Inflammatory macrophage (primary cell): ENCODE measurements at regions not wholly inside any gene's neighbourhood (a gene's known extent, or its start where the extent isn't known, plus 50 kb on each side); places are given as distances from the start of the nearest gene placed in this dataset.
A peak's percentile ranks its signal among the peaks of the same experiment; 100 is the strongest.
"Not testable (repeated sequence)": the region's sequence is repeated elsewhere in the genome, so short reads cannot be mapped to it uniquely, and the experiment has no call there.

ENCODE experiments used
- DNase-seq, 2 donors: peaks; one replicate each; pipeline ENCODE4 v3.0.0-alpha.2; 2020 to 2022

DNA sequence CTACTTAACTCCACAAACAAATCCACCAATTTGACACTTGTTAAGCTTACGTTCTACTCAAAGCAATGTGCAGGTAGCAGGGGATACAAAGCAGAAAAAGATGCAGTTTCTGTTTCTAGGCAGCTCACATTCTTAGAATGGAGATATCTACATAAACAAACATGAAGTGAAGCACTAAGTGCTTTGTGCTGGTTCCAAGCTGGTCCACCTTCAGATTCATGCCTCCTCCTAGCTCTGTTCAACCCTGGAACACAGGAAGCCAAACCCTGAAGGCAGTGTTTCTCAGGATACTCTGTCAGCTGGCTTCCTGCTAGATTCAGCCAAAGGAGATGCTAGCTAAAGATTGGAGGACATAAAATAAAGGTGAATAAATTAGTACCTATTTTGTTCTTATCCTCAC is 55.3 kb upstream of the NOL4 start:
- DNase-seq: no peak

DNA sequence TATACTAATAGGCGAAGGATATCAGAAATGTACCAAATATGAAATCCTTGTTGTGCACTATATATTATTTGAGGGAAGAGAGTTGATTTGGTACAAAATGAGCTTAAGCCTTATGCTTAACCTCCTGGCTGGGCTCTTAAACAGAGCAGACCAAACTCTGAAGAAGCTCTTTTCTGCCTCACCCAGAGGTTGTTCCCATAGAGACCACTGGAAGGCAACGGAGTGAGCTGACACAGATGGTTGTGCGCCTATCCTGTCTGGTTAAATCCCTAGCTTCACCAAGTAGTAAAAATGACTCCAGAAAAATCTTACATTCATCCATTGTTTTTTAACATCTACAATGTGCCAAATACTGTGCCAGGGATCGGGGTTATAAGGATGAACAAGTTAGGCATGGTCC is 55.9 kb upstream of the NOL4 start:
- no peak for DNase-seq

DNA sequence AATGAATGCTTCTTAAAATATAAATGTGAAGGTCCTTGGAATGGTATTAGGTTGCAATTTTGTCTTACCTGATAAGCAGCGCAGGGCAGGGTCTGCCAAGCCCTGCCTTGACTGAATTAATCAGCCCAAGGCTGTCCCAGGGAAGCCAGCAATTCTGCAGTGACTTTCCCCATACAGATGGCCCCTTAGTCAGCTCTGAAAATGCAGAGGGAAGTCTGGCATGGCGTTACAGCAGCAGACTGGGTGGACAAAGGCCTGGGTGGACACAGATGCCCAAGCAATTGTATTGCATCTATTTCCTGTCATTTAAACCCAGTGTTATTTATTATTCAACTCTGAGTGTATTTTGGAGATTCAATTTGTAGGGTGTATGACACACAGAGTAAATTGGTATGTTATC is 56.6 kb upstream of the NOL4 start:
- DNase-seq: no peak

DNA sequence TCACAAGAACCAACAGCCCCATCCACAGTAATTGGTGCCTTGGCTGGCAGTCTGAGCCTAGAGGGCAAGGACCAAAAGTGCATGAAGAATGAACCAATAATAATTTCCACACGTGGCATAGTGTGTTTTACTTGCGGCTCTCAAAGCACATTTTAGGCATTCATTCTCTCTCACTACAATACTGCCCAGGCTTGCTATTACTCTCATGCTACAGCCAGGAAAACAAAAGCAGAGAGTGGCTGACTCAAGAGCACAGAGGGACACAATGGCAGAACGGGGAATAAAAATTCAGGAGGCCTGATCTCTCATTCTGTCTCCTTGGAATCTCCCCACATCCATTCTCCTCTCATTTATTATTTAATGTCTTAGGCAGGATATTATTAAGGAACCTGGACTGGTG is 57.0 kb upstream of the NOL4 start:
- DNase-seq: no peak

DNA sequence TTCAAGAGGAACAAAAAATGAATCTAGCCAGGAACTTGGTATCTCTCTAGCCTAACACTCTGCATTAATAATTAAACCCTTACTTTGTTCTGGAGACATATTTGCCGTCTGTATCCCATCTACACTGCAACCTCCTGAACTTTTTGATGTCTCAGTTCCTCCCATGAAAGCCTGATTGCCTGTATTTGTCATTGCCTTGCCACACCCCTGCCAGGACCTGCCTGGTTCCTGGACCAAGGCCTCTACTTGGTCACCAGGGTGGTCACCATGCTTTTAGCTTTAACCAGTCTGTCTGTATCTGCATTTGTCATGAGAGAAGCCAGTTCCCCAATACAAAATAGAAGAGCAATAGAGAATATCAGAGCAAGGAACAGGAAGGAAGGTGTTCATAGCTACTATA is 58.8 kb upstream of the NOL4 start:
- no peak for DNase-seq

DNA sequence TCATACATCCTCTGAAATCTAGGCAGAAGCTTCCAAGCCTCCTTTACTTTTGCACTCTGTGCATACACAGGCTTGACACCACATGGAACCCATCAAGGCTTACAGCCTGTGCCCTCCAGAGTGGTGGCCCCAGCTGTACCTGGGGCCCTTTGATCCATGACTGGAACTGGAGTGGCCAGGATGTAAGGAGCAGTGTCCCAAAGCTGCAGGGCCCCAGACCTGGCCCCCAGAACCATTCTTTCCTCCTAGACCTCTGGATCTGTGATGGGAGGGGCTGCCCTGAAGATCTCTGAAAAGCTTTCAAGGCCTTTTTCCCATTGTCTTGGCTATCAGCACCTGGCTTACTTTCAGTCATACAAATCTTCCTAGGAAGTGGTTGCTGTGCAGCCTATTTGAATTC is 63.1 kb upstream of the NOL4 start:
- no peak for DNase-seq

DNA sequence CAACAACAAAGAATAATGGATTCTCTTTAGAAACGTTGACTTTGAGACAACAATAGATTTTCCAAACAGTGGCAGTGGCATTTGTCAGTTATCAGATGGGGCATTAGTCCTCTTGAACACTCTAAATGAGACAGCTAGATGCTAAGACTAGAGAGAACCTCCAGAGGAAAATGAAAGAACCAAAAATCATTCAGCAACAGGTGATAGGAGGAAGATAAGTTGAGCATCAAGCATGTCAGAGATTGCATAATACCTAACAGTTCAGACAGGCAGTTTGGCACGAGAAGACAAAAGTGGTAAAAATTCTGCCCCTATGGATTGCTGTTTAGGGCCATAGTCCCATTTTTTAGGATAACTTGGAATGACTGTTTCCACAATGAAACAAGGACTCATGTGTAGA is 67.9 kb upstream of the NOL4 start:
- DNase-seq: no peak

DNA sequence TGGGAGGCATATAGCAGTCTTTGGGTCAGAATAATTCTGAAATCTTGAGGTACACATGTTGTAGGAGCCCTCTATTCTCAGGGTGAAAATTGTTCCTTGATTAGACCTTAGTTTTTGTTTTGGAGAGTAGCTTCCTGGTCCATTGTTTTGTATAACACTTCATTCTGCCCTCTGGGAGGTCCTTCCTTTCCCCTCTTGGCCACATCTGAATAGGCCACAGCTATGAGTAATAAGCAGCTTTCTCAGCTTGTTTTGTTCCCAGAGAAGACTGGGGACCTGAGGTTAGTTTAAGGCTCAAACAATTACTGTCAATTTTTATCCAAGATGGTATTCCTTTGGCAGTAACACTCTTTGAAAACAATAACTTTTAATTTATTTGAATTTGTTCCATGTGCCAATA is 72.6 kb upstream of the NOL4 start:
- no peak for DNase-seq

DNA sequence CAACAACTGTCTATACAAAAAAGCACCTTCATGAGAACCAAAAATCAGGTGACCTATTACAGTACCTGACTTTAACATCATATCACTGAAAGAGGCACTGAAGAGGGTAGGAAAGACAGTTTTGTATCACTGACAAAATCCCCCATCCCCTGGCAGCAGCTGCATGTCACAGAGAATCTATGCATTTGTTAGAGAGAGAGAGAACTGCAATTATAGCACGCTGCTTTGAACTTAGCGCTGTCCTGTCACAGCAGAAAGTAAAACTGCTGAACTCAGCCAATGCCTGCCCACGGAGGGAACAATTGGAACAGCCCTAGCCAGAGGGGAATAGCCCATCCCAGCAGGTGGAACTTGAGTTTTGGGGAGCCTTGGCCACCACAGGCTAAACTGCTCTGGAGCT is 75.1 kb upstream of the NOL4 start:
- DNase-seq: no peak

DNA sequence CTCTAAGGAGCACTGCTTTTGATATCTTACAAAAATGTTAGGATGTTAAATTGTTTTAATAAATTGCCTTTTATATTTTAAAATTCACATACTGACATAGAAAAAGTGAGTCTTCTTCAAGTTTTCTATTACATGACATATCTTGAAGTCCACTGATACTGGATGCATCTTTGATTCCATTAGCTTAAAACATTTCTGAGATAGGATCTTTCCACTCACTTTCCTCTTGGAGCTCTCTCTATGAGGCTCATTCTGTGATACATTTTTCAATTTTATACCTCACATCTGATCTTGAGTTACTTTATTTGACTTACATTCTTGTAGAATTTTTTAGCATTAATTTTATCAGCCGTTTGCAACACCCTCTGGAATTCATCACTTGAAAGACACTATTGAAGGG is 86.8 kb upstream of the NOL4 start:
- DNase-seq: no peak

DNA sequence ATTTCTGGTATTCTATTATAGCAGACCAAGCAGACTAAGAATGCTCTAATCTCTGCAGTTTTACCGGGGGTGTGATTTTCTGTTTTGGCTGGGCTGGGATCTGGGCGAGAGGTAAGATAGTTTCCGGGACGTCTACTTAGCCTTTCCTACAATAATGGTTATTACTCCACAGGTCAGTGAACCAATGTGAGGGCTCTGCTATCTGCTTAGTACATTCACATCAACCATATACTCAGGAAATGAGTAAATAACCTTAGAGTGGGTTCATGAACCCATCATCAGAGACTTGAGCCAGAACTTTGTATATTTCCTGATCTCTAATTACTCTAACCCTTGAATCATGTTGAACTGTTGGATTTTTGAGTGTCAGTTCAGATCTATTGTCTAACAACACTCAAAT is 90.1 kb upstream of the NOL4 start:
- no peak for DNase-seq

DNA sequence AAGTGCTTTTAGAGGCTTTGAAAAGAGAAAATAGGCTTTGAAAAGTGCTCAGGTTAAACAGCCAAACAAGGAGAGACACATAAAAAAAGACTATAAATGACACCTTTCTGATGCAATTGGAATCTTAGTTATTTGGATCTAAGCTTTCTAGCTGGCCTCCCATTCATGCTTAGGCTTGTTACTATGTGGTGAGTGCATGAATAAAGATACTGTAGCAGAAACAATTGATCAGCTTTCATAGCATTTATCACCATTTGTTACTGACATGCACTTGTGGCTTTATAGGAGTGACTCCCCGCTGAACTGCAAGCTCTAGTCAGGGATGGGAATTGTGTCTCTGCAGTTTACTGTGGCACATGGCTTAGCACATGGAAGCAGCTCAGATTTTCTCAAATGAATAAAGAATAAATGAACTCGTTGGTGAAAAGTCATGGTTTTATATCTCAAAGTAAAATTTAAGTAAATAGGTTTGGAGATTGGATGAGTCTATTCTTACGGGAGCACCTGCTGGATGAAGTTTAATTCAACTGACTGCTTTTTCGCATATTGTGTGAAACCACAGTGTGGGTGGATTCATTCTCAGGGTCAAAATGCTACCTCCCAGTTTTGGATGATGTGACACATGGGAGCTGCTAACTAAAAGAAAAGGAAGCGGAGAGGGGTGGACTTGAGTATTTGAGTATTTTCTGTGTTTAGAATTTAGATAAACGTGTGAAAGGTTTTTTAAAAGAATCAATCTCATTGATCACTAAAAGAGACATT is 91.1 kb upstream of the NOL4 start:
- no peak for DNase-seq

DNA sequence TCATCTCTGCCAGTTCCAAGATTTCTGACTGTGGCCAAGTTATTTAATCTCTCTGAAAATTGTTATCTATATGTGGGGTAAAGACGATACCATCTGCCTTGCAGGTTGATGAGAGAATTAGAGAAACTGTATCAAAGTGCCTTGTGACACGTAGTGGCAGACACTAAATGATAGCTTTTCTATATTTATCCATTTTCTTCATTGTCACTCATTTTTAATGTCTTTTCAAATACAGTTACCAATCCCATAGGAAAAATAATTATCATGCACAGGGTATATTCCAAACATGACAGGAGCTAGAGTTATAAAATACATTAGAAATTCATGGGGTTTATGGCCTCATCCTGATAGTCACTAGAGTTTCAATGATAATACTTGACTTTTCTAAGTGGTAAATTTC is 95.6 kb upstream of the NOL4 start:
- no peak for DNase-seq

DNA sequence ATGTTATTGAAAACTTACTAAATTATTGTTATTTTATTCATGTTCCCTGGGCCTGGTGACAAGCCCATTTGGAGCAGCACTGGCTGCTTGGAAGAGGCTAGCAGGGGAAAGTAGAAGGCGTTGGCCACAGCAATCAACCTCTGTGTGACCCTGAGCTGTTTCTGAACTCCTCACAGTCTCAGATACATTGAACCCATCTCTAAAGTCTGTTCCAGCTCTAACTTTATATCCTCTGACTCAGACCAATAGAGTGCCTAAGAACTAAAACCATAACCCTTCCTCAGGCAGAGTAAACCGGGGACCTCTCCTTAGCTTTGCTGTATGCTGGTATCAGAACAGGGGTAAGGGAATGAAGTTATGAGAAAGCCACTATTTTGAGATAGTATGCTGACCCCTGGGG is 96.4 kb upstream of the NOL4 start:
- no peak for DNase-seq

DNA sequence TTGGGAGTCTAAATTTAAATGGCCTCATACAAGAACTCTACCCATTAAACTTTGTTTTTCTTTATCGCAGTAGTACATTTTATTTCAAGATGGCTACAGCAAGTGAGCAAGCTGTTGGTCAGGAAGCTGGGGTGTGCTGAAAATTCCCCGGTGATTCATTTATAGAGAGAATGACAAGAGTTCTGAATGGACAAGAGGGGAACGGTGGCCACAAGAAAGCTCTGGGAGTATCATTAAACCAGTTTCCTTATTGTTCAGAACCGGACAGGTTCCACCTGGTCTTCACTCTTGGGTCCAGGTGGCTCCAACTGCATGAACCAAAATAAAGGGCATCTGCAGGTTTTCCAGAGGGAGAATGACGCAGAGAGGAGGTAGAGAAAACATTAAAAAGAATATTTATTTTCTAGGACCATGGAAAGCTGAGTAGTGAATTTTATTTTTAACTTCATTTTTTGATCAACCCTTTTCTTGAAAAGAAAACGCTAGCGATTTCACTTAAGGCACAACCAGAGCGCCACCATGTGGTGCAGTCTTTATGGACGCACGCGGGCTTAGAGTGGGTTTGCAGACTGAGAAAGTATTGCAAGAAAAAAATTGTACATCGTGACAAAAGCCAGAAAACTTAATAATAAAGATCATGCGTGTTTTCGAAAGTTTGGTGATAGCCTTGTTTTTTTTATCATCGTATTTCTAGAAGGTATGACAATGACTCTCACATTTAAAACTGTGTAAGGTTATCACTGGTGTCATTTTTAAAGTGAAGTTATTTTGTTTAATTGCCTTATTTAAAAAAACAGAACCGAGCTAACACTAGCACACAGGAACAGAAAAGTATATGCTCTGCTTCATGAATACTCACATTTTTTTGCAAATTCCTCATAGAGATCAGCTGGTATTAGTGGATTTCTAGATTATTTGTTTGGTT is 97.9 kb upstream of the NOL4 start:
- DNase-seq: peak; percentile 3 to 12

DNA sequence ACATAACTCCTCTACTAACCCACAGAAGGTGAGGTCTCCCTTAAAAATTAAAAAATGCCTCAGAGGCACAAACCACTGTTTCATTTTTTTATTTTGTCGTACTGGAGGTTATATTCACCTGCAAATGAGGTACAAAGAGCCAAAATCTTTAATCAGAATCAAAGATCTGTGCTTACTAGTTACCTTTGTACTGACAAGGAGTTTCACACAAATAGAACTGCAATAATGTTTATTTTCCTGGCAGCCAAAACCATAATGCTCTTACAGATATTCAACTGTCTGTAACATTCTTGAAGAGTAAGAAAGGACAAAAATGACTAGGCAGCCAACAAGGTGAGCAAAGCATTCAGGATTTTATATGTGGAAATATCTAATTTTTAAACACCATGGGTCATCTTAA is 105.1 kb upstream of the NOL4 start:
- DNase-seq: no peak

DNA sequence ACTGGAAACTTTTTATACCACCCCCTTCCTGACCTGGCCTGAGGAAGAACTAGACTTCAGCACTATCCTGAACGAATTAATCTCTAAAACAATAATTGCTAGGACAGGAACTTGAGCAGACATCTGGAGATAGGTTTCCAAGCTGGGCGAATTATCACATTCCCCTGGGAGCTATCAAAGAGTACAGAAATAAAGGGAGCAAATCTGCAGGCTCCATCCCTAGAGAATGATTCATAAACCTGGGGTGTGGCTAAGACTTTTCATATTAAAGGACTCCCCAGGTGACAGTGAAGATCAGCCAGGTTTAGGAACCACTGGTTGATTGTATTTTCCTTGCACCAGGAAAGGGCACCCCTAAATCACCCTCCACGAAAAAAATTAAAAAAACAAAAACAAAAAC is 105.6 kb upstream of the NOL4 start:
- no peak for DNase-seq

DNA sequence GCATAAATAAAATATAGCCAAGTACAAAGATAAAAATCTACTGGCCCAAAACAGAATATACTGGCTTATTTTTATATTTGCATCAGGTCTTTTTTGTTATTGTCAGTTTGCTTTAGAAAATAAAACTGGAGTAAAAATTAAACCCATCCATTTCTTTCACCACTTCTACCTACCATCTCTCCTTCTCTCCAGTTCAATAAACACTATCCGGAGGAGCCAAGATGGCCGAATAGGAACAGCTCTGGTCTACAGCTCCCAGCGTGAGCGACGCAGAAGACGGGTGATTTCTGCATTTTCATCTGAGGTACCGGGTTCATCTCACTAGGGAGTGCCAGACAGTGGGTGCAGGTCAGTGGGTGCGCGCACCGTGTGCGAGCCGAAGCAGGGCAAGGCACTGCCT is 106.2 kb upstream of the NOL4 start:
- DNase-seq: not testable (repeated sequence)

DNA sequence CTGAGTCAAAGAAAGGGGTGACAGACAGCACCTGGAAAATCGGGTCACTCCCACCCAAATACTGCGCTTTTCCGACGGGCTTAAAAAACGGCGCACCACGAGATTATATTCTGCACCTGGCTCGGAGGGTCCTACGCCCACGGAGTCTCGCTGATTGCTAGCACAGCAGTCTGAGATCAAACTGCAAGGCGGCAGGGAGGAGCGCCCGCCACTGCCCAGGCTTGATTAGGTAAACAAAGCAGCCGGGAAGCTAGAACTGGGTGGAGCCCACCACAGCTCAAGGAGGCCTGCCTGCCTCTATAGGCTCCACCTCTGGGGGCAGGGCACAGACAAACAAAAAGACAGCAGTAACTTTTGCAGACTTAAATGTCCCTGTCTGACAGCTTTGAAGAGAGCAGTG is 106.6 kb upstream of the NOL4 start:
- not testable (repeated sequence) for DNase-seq

DNA sequence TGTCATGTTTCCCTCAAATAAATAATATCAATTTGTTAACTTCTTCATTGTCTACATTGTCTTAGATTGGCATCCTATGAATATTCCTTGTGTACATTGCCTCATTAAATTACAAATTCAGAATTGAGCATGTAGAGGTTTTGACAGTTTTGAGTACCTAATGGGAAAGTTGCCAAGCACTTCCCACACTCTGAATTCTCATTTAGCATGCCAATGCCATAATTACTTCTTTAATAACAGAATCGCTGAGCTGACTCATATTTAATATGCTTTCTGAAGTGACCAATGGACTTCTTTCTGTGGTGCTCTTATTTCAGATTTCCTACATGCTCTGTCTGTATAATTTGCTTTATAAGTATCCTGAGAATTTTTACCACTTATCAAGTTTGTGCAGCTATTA is 114.4 kb upstream of the NOL4 start:
- no peak for DNase-seq

DNA sequence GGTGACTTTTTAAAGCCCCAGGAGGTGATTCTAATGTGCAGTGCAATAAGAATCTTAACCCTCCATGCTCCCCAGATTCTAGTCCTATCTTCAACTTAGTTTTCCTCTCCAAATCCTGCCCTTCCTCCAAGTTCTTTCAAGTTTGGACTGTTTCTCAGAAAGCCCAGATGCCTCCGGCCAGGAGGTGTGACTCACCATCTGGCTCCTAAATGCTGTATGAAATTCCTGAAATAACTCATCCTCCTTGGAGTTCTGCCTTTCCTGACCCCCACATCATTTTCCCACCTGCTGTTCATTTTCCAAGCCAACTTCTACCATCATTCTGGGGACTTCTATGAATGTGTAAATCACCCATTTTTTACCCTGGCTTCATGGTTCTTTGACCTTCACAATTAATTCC is 118.2 kb upstream of the NOL4 start:
- no peak for DNase-seq

DNA sequence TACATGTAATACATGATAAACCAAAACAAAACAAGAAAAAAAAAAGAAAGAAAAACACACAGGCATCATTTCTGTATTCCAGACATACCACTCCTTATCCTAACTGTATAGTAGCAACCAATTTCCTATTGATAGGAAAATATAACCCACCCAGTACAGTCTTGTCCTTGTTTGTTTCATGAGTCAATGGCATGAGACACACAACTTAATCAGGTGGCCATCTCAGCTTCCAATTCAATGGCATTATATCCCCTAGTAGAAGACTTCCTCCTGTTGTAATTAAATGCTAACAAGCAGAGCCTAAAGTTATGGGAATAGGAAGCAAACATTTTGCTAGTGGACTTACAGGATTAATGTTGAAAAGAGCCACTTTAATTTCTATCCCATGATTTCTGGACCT is 121.0 kb upstream of the NOL4 start:
- DNase-seq: no peak

DNA sequence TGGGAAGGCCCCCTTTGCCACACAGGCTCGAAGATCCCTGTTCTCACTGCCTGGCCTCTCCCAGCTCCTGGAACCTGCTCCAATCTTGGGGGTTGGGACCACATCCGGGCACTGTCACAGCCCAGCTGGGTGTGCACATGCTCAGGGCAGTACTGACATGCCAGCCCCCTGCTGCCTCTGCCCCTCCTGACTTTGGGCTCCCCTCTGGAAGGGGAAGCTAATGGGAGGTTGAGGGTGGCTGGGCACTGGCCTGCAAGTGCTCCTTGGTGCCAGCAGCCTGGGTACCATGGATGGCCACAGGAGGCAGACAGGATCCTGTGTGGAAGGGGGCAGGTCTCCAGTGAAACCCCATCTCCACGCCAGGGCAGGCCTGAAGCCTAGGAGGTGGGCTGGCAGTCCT is 126.1 kb upstream of the NOL4 start:
- no peak for DNase-seq
